Pancreas (tissue), 10 donors: ENCODE measurements at regions not wholly inside any gene's neighbourhood (a gene's known extent, or its start where the extent isn't known, plus 50 kb on each side); places are given as distances from the start of the nearest gene placed in this dataset.

ENCODE experiments used
- ATAC-seq, 4 donors: fragments of 200-7000 bp; cut with Tn5 transposase; one replicate each; pipeline versions ENCODE4 v1.8.0 to v1.9.1; 2020; ENCODE audit warnings: mild to moderate bottlenecking in 4 of 4, moderate library complexity in 4 of 4
- DNase-seq, 6 donors: peaks; one replicate each; pipeline ENCODE4 v3.0.0-alpha.2; 2020
- FAIRE-seq: peaks from 2 replicates; lab custom pipeline; 2012; peaks lifted over from hg19 to GRCh38; lab: Jason Lieb, UNC
- H3K27ac ChIP-seq, 4 donors: fragments of 200-600 bp; sonication (generic); 1 replicate in 3 of 4; 2 replicates in 1 of 4; pipeline versions ENCODE4 v1.5.0 to v1.8.0; 2020
- H3K27me3 ChIP-seq, 4 donors: fragments of 200-600 bp; one replicate each; pipeline ENCODE4 v1.8.0; 2021
- H3K36me3 ChIP-seq, 3 donors: fragments of 200-600 bp; sonication (generic) in 1 of 3; one replicate each; pipeline versions ENCODE4 v1.5.0 to v1.8.0; 2020 to 2021
- H3K4me1 ChIP-seq, 3 donors: fragments of 200-600 bp; one replicate each; pipeline ENCODE4 v1.8.0; 2021
- H3K4me3 ChIP-seq, 4 donors: fragments of 200-600 bp; sonication (generic) in 2 of 4; one replicate each; pipeline versions ENCODE4 v1.5.0 to v1.8.0; 2020 to 2021
- H3K9me3 ChIP-seq, 4 donors: fragments of 200-600 bp; one replicate each; pipeline ENCODE4 v1.8.0; 2021
- CTCF ChIP-seq, 4 donors: fragments of 200-600 bp; sonication (generic) in 3 of 4; IDR thresholded peaks; one replicate each; pipeline versions ENCODE4 v1.5.0 to v1.8.0; 2021; ENCODE audit warnings: antibody characterized with exemption in 4 of 4
- WGBS, 2 donors: extraction: QIAGEN DNeasy Blood & Tissue Kit; methylation state at CpG; one replicate each; pipeline ENCODE4 v1.1.7; 2013; 5-methylcytosine and 5-hydroxymethylcytosine counted together
- intact Hi-C, 3 donors: fragments of 100-400 bp; cut with DNase I; formaldehyde crosslinking; loops; one replicate each; pipeline versions ENCODE4 v1.11.1 to v1.14.2; 2022
- donor health status: healthy with polysubstance abuse.
- donor health status: DM: no; HTN: no; CAD: no; lungs with moderate emphysema.
- donor health status: DM: no; HTN: no; CAD: no.
- donor health status: control.
- donor health status: control.
- donor health status: Bipolar disorder and iron deficiency.
- donor health status: DM: yes; HTN: yes; CAD: no.
- donor health status: DM: no; HTN: no; CAD: no.
- donor health status: DM: no; HTN: no; CAD: no.
- donor health status: DM: yes; HTN: yes; CAD: no.

- no peak for ATAC-seq
- 64 to 73% methylated on average over 7 of the region's 7 CpGs for WGBS, 2 donors
Observed at GRCh38 chr6:9924971-9925370, 489.9 kb downstream of the TFAP2A start.

GRCh38 chr6:9921366-9921765 is 493.5 kb downstream of the TFAP2A start:
- DNase-seq (no peak), FAIRE-seq (no peak), ATAC-seq (no peak)
- intact Hi-C loops = no loop called here
- Histone ChIP-seq H3K9me3 (no peaks in the 10 kb centered on the region), H3K27ac (no peak overlapping the region), H3K4me3 (no peak overlapping the region), H3K4me1 (no peaks in the 10 kb centered on the region), H3K36me3 (no peaks in the 10 kb centered on the region), H3K27me3 (no peaks in the 10 kb centered on the region)
- no peak for TF ChIP-seq CTCF (IDR thresholded peaks at IDR 0.05)
- 82 to 87% methylated on average over 3 of the region's 3 CpGs for WGBS, 2 donors

More at GRCh38 chr6:9924971-9925370, 489.9 kb downstream of the TFAP2A start:
- no peak for DNase-seq
- TF ChIP-seq CTCF (IDR thresholded peaks at IDR 0.05) = no peak
- no peak overlapping the region for H3K4me3 ChIP-seq
- no peak overlapping the region for H3K27ac ChIP-seq
- H3K4me1 ChIP-seq = no peaks in the 10 kb centered on the region
- H3K9me3 ChIP-seq = no peaks in the 10 kb centered on the region
- intact Hi-C loops = no loop called here
- no peak for FAIRE-seq
- H3K27me3 ChIP-seq = no peaks in the 10 kb centered on the region
- H3K36me3 ChIP-seq = no peaks in the 10 kb centered on the region

- WGBS, 2 donors = 83 to 87% methylated on average over 5 of the region's 5 CpGs
- Histone ChIP-seq H3K4me3 (no peak overlapping the region), H3K9me3 (no peaks in the 10 kb centered on the region), H3K27ac (no peak overlapping the region), H3K27me3 (no peaks in the 10 kb centered on the region), H3K4me1 (no peaks in the 10 kb centered on the region), H3K36me3 (no peaks in the 10 kb centered on the region)
- intact Hi-C loops = no loop called here
- no peak for FAIRE-seq
- no peak for TF ChIP-seq CTCF (IDR thresholded peaks at IDR 0.05)
- ATAC-seq = no peak
- no peak for DNase-seq
Observed at GRCh38 chr6:9914951-9915350, 499.9 kb downstream of the TFAP2A start.

- no peaks in the 10 kb centered on the region for H3K36me3 ChIP-seq
- intact Hi-C loops = no loop called here
- FAIRE-seq (no peak), DNase-seq (no peak), ATAC-seq (no peak)
- H3K4me3 ChIP-seq = no peak overlapping the region
- H3K27ac ChIP-seq = no peak overlapping the region
- H3K4me1 ChIP-seq = no peaks in the 10 kb centered on the region
- no peak for TF ChIP-seq CTCF (IDR thresholded peaks at IDR 0.05)
- no peaks in the 10 kb centered on the region for H3K27me3 ChIP-seq
- 76 to 78% methylated on average over 1 of the region's 1 CpG for WGBS, 2 donors
- no peaks in the 10 kb centered on the region for H3K9me3 ChIP-seq
Observed at GRCh38 chr6:9901376-9901775, 513.5 kb downstream of the TFAP2A start.

- ATAC-seq (no peak), FAIRE-seq (no peak), DNase-seq (no peak)
- no peak overlapping the region for H3K4me3 ChIP-seq
- no peaks in the 10 kb centered on the region for H3K36me3 ChIP-seq
- H3K9me3 ChIP-seq = no peaks in the 10 kb centered on the region
- 71 to 72% methylated on average over 3 of the region's 3 CpGs for WGBS, 2 donors
- H3K4me1 ChIP-seq = no peaks in the 10 kb centered on the region
- no peaks in the 10 kb centered on the region for H3K27me3 ChIP-seq
- intact Hi-C loops = no loop called here
- no peak overlapping the region for H3K27ac ChIP-seq
- TF ChIP-seq CTCF (IDR thresholded peaks at IDR 0.05) = no peak
Observed at GRCh38 chr6:9896806-9897205, 518.1 kb downstream of the TFAP2A start.
